ENCODE measurements at regions not wholly inside any gene's neighbourhood (a gene's known extent, or its start where the extent isn't known, plus 50 kb on each side); places are given as distances from the start of the nearest gene placed in this dataset.

- no peak overlapping the region for H2AFZ ChIP-seq (ENCODE audit: low read depth, low read length, poor library complexity, severe bottlenecking)
- POLR2A ChIA-PET, result no interaction called here
- H3K9ac ChIP-seq (ENCODE audit: low read length), result no peak overlapping the region
- no peaks in the 10 kb centered on the region for H3K4me1 ChIP-seq (ENCODE audit: control insufficient read depth in 1 of 2, insufficient read depth in 2 of 2, low read length in 2 of 2)
- H3K79me2 ChIP-seq (ENCODE audit: insufficient read depth, low read length), result no peaks in the 10 kb centered on the region
- BruUV-seq (replicated peaks), result no TSS peak
- RAD21 ChIA-PET (ENCODE audit: low non-redundant PET in 1 of 2, low total read pairs in 2 of 2, uncharacterized antibody in 2 of 2, unreplicated experiment in 2 of 2), result no interaction called here
- CTCF ChIA-PET, result no interaction called here
- TF ChIP-seq ELF1 (IDR thresholded peaks at IDR 0.05; ENCODE audit: borderline replicate concordance, low read depth) (no peak), EZH2phosphoT487 (IDR thresholded peaks at IDR 0.05; ENCODE audit: borderline replicate concordance) (no peak), FOSL1 (IDR thresholded peaks at IDR 0.05; ENCODE audit: low read depth) (no peak), JUND (IDR thresholded peaks at IDR 0.05) (no peak), CBX3 (IDR thresholded peaks at IDR 0.05; ENCODE audit: low read depth) (no peak), RAD21 (IDR thresholded peaks at IDR 0.05; ENCODE audit: low read depth) (no peak), EGR1 (IDR thresholded peaks at IDR 0.05; ENCODE audit: low read depth) (no peak), POLR2AphosphoS5 (IDR thresholded peaks at IDR 0.05; ENCODE audit: low read depth, low read length) (no peak)
- TF ChIP-seq, protein P1, sequence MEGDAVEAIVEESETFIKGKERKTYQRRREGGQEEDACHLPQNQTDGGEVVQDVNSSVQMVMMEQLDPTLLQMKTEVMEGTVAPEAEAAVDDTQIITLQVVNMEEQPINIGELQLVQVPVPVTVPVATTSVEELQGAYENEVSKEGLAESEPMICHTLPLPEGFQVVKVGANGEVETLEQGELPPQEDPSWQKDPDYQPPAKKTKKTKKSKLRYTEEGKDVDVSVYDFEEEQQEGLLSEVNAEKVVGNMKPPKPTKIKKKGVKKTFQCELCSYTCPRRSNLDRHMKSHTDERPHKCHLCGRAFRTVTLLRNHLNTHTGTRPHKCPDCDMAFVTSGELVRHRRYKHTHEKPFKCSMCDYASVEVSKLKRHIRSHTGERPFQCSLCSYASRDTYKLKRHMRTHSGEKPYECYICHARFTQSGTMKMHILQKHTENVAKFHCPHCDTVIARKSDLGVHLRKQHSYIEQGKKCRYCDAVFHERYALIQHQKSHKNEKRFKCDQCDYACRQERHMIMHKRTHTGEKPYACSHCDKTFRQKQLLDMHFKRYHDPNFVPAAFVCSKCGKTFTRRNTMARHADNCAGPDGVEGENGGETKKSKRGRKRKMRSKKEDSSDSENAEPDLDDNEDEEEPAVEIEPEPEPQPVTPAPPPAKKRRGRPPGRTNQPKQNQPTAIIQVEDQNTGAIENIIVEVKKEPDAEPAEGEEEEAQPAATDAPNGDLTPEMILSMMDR (IDR thresholded peaks at IDR 0.05 in 2 of 3, conservative IDR thresholded peaks at IDR 0.05 in 1 of 3; ENCODE audit: borderline replicate concordance in 1 of 3, insufficient read depth in 1 of 3, low read depth in 2 of 3, low read length in 2 of 3), result no peak
- H3K27ac ChIP-seq (ENCODE audit: low read depth, low read length), result no peak overlapping the region
- no peaks in the 10 kb centered on the region for H3K27me3 ChIP-seq (ENCODE audit: insufficient read depth, low read length)
- DNase-seq (ENCODE audit: low read depth, low spot score) (no peak), ATAC-seq (no peak)
- no peaks in the 10 kb centered on the region for H3K9me3 ChIP-seq (ENCODE audit: control insufficient read depth in 1 of 2, insufficient read depth in 1 of 2, low read depth in 1 of 2, low read length in 2 of 2)
- H4K20me1 ChIP-seq (ENCODE audit: insufficient read depth), result no peaks in the 10 kb centered on the region
- no peaks in the 10 kb centered on the region for H3K9me2 ChIP-seq (ENCODE audit: insufficient read depth)
- intact Hi-C loops (cut with micrococcal nuclease), result no loop called here
- no peak overlapping the region for H3K4me2 ChIP-seq (ENCODE audit: low read length)
- H3K36me3 ChIP-seq (ENCODE audit: control insufficient read depth in 1 of 2, insufficient read depth in 2 of 2, low read length in 2 of 2), result no peaks in the 10 kb centered on the region
- H3K4me3 ChIP-seq (replicated peaks in 1 of 2; ENCODE audit: low read depth in 1 of 2, low read length in 2 of 2), result no peak overlapping the region
Measured at GRCh38 chr16:6381896-6382295, 950.7 kb upstream of the RBFOX1 start.

GRCh38 chr16:6377956-6378355 lies 954.7 kb upstream of the RBFOX1 start:
- Histone ChIP-seq H3K9me3 (ENCODE audit: control insufficient read depth in 1 of 2, insufficient read depth in 1 of 2, low read depth in 1 of 2, low read length in 2 of 2) (no peaks in the 10 kb centered on the region), H3K27ac (ENCODE audit: low read depth, low read length) (no peak overlapping the region), H3K4me2 (ENCODE audit: low read length) (no peak overlapping the region), H3K36me3 (ENCODE audit: control insufficient read depth in 1 of 2, insufficient read depth in 2 of 2, low read length in 2 of 2) (no peaks in the 10 kb centered on the region), H3K9me2 (ENCODE audit: insufficient read depth) (no peaks in the 10 kb centered on the region), H3K79me2 (ENCODE audit: insufficient read depth, low read length) (no peaks in the 10 kb centered on the region), H2AFZ (ENCODE audit: low read depth, low read length, poor library complexity, severe bottlenecking) (no peak overlapping the region), H4K20me1 (ENCODE audit: insufficient read depth) (no peaks in the 10 kb centered on the region), H3K9ac (ENCODE audit: low read length) (no peak overlapping the region), H3K4me1 (ENCODE audit: control insufficient read depth in 1 of 2, insufficient read depth in 2 of 2, low read length in 2 of 2) (no peaks in the 10 kb centered on the region), H3K27me3 (ENCODE audit: insufficient read depth, low read length) (no peaks in the 10 kb centered on the region), H3K4me3 (replicated peaks in 1 of 2; ENCODE audit: low read depth in 1 of 2, low read length in 2 of 2) (no peak overlapping the region)
- ATAC-seq, result no peak
- no peak for DNase-seq (ENCODE audit: low read depth, low spot score)
- TF ChIP-seq SIN3A (IDR thresholded peaks at IDR 0.05; ENCODE audit: low read depth), result no peak
- TF ChIP-seq JUND (IDR thresholded peaks at IDR 0.05), result no peak
- no peak for TF ChIP-seq ZNF274 (IDR thresholded peaks at IDR 0.05; ENCODE audit: low read depth, low read length)
- TF ChIP-seq EGR1 (IDR thresholded peaks at IDR 0.05; ENCODE audit: low read depth), result no peak
- TF ChIP-seq, protein P2, sequence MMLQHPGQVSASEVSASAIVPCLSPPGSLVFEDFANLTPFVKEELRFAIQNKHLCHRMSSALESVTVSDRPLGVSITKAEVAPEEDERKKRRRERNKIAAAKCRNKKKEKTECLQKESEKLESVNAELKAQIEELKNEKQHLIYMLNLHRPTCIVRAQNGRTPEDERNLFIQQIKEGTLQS (IDR thresholded peaks at IDR 0.05), result no peak
- no peak for TF ChIP-seq ELF1 (IDR thresholded peaks at IDR 0.05; ENCODE audit: borderline replicate concordance, low read depth)
- no peak for TF ChIP-seq RAD21 (IDR thresholded peaks at IDR 0.05; ENCODE audit: low read depth)
- TF ChIP-seq, protein P1 (IDR thresholded peaks at IDR 0.05 in 2 of 3, conservative IDR thresholded peaks at IDR 0.05 in 1 of 3; ENCODE audit: borderline replicate concordance in 1 of 3, insufficient read depth in 1 of 3, low read depth in 2 of 3, low read length in 2 of 3), result no peak
- no peak for TF ChIP-seq FOSL1 (IDR thresholded peaks at IDR 0.05; ENCODE audit: low read depth)
- no peak for TF ChIP-seq EZH2phosphoT487 (IDR thresholded peaks at IDR 0.05; ENCODE audit: borderline replicate concordance)
- no peak for TF ChIP-seq TCF7L2 (IDR thresholded peaks at IDR 0.05; ENCODE audit: borderline replicate concordance, extremely low read depth, insufficient read depth, insufficient read length)
- TF ChIP-seq ZFX (IDR thresholded peaks at IDR 0.05), result no peak
- no peak for TF ChIP-seq SP1 (IDR thresholded peaks at IDR 0.05; ENCODE audit: low read depth)
- TF ChIP-seq POLR2A (IDR thresholded peaks at IDR 0.05; ENCODE audit: borderline replicate concordance, extremely low read depth, insufficient read depth, insufficient read length), result no peak
- no peak for TF ChIP-seq CEBPB (IDR thresholded peaks at IDR 0.05; ENCODE audit: low read depth)
- no peak for TF ChIP-seq POLR2AphosphoS5 (IDR thresholded peaks at IDR 0.05; ENCODE audit: low read depth, low read length)
- no peak for TF ChIP-seq CBX3 (IDR thresholded peaks at IDR 0.05; ENCODE audit: low read depth)
- ChIA-PET POLR2A (no interaction called here), CTCF (no interaction called here), RAD21 (ENCODE audit: low non-redundant PET in 1 of 2, low total read pairs in 2 of 2, uncharacterized antibody in 2 of 2, unreplicated experiment in 2 of 2) (no interaction called here)
- no TSS peak for BruUV-seq (replicated peaks)
- intact Hi-C loops (cut with micrococcal nuclease), result no loop called here
